Ecto neural progenitor cell (in vitro differentiated cells): ENCODE measurements at regions not wholly inside any gene's neighbourhood (a gene's known extent, or its start where the extent isn't known, plus 50 kb on each side); places are given as distances from the start of the nearest gene placed in this dataset.
"Not testable (repeated sequence)": the region's sequence is repeated elsewhere in the genome, so short reads cannot be mapped to it uniquely, and the experiment has no call there.

ENCODE experiments used
- DNase-seq: peaks from one replicate; pipeline ENCODE4 v3.0.0-alpha.2; 2018; ENCODE audit warnings: low spot score

DNA sequence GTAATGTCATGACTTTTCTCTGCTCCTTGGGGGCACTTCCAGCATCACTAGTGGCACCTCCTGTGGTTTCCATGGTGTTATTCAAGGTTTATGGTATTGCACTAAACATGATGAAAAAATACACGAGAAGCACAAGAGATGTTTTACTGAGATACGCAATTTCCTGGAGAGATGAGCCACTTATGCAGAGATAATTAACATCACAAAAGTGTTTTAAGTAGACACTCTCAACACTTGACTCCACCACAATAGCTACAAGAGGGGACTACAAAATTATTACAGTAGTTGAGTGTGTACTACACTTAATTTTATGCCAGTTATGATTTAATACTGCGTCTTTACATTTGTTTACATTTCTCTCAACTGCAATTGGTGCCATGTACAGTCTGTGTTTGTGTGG lies 906.7 kb downstream of the DNAJB9 start:
- no peak for DNase-seq

DNA sequence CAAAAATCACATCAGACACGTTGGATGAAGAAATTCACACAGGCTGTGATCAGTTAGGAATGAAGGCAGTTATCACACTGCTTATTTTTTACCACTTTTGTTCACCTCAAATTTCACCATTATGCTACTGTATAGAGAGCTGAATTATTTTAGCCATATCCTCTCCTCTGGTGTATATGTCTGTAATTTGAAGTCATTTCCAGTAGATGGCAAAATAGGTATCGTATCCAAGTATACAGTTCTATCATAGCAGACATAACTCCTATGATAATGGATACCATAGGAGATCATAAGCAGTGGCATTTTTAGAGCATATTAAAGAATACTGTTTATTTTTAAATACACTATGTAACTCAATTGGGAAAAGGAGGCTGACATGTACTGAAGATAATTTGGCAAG lies 909.7 kb downstream of the DNAJB9 start:
- no peak for DNase-seq

DNA sequence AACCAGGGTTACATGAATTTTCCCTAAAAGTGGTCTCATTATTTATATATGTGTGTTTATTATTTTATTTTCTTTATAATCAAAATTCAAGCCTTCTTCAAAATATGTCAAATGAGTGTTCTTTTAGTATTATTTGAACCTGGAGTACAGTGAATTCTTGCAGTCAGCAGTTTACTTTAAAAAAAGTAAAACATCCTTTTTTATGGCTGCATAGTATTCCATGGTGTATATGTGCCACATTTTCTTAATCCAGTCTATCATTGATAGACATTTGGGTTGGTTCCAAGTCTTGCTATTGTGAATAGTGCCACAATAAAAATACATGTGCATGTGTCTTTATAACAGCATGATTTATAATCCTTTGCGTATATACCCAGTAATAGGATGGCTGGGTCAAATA lies 920.9 kb downstream of the DNAJB9 start:
- not testable (repeated sequence) for DNase-seq

DNA sequence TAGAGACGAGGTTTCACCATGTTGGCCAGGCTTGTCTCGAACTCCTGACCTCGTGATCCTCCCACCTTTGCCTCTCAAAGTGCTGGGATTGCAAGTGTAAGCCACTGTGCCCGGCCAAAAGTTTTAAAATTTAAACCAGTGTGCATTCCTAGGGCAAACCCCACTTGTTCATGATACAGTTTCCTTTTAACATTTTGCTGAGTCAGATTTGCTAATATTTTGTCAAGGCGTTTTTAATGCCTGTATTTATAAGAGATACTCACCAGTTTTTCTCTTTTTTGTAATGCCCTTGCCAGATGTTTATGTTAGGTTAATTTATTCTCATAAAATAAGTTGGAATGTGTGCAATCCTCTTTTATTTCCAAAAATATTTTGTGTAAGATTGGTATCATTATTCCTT lies 927.4 kb downstream of the DNAJB9 start:
- DNase-seq = no peak

DNA sequence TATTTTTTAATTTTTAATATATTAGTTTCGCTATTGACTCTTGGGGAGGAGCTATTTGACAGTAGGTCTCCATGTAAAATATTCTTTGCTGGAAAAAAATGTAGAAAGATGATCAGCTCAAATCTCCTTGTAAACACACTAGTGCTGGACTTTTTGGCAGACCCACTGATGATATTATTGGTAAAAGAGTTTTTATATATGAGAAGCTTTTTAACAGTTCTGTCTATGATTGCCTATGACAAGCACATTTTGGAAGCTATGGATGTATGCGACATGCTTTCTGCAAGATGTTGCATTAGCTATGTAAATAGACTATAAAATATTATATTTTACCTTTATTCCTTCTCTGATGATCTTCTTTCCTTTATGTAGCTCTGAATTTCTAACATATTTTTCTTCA lies 928.5 kb downstream of the DNAJB9 start:
- DNase-seq = no peak

DNA sequence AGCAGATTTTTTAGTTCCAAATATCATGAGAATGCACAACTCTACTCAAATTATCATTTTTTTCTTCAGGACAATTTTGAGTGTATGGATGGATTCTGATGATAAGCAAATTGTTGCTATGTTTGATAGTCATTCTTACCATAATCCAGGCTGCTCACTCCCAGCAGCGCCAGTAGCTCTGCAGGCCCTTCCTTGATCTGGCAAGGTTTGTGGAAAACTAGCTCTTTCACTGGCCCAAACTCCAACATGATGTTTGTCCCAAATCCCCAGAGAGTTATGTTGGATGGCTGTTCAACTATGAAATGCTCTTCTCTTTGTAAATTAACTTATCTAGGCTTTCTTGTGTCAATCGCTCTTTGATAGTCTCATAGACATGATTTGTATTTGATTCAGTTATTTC lies 933.7 kb downstream of the DNAJB9 start:
- DNase-seq = no peak

DNA sequence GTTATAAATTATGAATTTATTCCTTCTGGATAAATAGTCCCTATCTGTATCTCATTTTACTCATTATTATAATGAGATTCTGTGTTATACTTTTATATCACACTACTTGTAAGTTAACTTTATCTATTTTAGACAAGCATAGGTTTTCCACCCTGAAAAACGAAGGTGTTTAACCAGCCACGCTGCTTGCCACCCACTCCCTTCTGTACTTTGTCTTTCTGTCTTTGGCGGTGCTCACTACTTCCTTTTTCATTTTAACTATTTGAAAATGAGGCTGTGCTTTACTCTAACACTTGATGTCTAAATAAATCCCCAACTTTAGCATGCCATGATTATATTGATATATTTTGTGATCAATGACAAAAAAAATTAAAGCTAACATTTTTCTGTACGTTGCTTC lies 952.9 kb downstream of the DNAJB9 start:
- DNase-seq = no peak

DNA sequence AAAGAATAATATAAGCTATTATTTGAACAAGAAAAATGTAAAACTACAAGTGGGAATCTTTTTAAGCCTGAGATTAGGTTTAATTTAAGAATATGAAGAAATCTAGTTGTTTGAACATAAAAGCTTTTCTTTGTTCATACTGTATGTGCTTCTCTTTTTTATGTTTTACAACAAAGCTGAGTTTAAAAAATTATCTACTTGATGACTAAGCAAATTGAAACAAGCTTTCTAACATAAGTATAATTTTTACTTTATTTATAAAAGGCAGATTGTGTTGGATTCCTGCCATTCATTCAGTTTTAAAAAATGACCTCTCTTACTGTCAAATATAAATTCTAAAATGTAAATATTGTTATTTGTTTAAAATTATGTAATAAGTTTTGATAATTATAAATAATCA lies 958.2 kb downstream of the DNAJB9 start:
- no peak for DNase-seq

DNA sequence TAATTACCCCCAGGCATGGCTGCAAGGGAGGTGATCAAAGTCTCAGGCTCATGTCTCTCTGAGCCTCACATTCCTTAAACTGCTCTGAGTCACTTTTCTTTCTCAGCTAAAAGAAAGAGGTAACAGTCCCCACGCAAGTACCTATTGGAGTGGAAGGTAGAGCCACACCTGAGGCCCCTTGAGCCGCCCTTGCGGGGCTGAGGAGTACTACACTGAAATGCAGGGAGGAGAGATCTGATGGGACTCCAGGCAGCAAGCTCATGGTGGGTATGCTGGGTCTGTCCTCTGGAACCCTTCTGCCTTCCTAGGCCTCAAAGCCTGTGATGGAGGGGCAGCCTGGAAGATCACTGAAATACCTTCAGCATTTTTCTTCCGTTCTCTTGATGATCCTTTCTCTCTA lies 960.0 kb downstream of the DNAJB9 start:
- DNase-seq = no peak

DNA sequence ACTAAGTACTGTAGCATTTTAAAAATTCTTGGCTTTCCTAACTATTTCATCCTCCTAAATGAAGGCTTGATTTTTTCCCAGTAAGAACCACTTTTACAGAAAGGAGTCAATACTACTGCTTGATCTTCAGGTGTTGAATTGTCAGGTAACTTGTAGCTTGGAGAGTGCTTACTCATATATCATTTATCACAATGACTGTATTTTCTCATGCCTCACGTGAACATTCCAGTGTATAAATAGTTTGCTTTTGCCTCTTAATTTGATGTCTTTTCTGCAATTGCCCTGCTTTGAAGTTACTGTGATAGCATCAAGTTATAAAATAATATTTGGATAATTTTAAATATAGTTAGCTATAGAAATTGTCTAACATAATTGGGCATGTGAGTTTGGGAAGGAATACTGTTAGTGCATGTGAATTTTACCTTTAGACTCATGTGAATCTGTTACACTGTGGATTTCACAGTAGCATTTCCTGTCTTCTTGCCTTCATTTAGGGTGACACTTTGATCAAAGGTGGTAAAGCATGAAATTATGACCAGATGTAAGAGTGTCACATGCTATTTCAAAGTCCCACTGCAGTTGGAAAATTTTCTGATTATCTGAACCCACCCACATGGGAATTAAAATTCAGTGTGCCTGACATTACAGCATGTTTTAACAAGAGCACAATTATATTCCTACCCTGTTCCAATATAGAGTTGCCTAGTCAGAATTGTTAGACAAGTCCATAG lies 962.8 kb downstream of the DNAJB9 start:
- no peak for DNase-seq

DNA sequence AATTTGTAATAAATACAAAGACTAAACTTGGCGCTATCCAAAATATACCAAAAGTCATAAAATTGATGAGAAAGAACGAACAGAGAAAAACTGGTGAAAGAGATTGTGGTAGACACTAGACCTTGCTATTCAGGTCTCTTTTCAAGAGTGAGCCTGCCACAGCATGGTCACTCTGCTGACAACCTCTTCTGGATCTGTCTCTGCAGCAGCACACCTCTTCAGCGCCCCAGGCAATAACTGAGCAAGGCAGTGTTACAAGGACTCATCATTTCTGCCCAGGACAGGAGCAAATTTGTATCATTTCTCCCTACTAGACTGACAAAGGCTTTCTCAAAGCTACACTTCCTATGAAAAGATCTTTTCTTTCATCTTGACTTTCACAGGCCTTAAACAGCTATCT lies 976.0 kb downstream of the DNAJB9 start:
- DNase-seq = no peak

DNA sequence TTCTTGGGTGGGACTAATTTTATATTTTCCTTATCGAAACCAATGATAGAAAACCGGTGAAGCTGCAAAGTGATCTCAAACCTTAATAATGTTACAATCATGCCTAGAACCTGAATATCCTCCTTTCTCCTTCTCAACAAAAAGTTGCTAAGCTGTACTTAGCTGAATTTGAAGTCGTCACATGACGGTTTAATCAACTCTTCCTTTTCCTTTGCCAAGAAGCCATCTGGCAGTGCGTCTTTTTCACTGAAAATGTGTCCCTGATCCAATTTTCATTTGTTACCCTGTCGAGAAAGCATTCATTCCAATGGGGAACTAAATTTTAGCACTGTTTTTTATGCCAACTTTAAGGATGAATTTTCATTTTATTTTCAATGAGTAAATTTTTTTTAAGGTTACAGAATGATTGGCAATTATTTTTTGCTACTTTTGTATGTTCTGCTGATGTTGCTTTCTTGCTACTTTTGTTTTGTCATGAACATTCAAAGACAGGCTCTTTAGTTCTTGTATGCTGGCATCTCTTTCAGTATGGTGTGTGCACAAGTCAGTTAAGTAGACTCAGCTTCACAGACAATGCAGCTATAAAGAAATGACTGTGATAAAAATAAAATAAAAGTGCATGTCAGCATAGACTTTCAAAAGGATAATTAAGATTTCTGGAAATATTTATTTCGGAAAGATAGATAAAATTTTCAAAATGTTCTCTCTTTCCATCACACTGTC lies 980.0 kb downstream of the DNAJB9 start:
- DNase-seq = no peak

DNA sequence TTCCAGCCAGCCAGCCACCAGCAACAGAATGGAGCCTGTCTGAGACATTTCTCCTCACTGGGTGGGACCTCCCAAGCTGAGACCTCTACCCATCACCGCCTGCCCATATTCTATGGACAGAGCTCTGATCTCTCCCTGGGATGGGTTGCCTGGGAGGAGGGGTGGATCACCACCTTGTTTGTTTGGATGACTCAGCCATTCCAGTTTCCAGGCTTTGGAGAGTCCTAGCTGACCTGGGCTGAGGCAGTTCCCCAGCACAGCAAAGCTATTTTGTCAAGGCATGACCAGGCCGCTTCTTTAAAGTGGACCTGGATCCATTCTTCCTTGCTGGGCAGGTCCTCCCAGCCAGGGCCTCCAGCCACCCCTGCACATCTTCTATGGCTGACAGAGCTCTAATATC lies 982.3 kb downstream of the DNAJB9 start:
- DNase-seq = no peak

DNA sequence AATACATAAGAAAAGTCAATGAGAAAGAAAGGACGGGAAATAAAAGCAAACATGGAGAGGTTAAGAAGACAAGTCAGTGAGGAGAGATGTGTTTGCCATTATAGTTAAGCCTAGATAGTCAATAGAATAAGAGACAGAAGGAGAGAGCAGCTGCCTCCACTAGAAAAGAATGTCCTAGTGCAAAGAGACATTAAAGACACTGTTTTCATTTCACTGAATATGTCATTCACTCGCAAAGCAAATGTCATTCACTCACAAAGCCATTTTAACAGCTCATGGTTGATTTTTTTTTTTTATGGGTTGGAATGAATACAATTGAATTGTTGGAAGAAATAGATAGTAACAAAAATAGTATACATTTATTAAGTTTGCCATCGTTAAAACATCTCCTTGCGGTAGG lies 1007.6 kb downstream of the DNAJB9 start:
- DNase-seq = no peak

DNA sequence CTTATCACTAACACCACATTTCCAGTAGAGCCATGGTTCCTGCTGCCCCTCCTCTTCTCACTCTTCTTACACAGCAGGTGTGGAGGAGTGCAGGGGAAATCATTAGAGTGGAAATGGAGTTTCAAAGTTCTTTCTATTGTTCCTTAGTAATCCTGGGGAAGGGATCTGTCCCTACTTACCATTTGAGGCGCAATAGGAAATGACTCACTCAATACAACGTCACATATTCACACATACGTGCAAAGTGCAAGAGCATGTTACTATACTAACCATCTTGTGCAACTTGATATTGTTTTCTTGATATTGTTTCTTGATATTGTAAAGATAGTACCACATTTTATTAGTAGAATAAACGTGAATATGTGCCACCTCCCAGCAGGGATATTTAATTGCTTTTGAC lies 1010.2 kb downstream of the DNAJB9 start:
- no peak for DNase-seq

DNA sequence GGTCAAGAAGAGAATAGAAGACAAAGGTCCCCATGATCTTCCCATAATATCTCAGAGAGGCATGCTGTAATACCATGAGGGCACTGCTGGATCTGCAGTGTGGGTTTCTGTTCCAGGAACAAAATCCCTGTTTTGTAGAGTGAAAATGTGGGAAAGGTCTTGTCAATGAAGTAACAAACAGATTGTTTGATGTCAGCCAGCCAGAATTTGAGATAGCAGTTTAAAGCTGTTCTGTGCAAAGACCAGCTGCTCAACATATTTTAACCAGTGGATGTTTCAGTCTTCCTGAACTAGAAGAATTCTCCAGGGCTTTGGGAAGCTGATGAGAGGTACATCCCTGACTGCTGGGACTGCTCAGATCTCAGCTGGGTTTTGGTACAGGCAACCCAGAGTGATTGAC lies 1012.5 kb downstream of the DNAJB9 start:
- no peak for DNase-seq

DNA sequence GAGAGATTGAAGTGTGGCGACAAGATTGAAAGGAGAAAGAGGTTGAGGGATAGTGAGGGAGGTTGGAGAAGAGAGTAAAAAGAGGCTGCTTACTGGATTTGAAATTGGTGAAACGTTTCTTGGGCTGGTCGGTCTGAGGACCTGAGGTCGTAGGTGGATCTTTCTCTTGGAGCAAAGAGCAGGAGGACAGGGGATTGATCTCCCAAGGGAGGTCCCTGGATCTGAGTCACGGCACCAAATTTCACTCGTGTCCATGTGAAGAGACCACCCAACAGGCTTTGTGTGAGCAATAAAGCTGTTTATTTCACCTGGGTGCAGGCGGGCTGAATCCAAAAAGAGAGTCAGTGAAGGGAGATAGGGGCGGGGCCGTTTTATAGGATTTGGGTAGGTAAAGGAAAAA lies 1027.3 kb downstream of the DNAJB9 start:
- not testable (repeated sequence) for DNase-seq

DNA sequence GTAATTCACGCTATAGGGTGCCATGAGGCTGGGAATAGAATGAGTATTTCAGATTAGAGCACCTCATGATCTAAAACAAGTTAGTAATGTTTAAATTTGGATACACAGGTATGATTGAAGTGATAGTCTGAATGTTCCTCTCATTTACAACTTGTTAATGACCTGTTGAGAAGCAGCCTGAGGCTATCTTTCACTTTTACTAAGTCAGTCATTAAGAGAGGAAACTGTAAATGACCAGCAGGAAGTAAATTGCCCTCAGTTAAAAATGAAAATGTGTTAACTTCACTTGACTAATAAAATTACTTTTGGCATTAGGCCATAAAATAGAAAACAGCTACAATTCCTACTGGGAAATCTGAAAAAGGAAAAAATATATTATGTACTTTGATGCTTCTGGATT lies 1042.0 kb downstream of the DNAJB9 start:
- no peak for DNase-seq

DNA sequence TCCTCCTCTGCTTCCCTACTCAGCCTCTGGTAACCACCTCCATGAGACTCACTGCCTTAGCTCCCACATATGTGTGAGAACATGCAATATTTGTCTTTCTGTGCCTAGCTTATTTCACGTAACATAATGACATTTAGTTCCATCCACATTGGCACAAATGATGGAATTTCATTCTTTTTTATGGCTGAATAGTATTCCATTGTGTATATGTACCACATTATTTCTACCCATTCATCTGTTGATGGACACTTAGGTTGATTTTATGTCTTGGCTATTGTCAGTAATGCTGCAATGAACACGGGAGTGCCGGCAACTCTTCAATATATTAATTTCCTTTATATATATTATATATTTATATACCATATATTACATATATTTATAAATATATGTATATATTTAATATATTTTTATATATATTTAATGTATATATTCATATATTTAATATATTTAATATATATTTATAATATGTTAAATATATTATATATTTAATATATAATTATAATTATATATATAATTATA lies 1046.9 kb downstream of the DNAJB9 start:
- DNase-seq = no peak

DNA sequence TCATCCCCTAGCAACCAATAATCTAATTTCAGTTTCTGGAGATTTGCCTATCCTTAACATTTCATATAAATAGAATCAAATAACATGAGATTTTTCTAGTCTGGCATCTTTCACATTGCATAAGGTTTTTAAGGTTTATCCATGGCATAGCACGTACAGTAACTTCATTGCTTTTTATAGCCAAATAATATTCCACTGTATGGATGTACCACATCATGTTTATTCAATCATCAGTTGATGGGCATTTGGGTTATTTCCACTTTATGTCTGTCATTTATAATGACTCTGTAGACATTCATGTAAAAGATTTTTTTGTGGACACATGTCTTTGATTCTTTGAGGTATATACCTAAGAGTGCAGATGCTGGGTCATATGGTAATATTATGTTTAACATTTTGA lies 1052.6 kb downstream of the DNAJB9 start:
- DNase-seq = no peak

DNA sequence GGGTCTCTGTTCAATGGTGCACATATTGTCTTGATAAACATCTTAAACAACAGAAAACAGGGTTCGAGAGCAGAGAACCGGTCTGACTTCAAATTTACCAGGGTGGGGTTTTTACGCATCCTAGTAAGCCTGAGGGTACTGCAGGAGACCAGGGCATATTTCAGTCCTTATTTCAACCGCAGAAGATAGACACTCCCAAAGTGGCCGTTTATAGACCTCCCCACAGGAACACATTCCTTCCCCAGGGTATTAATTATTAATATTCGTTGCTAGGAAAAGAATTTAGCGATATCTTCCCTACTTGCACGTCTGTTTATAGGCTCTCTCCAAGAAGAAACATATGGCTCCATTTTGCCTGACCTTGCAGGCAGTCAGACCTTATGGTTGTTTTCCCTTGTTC lies 1063.2 kb downstream of the DNAJB9 start:
- not testable (repeated sequence) for DNase-seq

DNA sequence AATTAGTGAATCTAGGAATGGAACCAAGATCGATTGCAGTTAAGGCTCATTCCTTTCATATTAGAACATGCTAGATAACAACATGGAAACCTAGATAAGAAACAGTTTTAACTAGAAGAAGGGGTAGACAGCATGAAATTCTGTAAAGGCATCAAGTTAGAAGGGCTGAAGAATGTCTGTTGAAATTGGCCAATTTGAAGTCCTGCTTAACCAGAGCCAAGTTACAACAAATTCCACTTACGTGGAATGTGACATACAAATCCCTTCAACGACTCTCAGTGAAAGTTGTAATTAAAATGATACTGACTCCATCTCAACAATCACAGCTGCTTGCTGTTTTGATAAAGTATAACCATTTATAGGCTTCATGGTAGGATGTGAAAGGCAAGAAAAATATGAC lies 1065.7 kb downstream of the DNAJB9 start:
- no peak for DNase-seq

DNA sequence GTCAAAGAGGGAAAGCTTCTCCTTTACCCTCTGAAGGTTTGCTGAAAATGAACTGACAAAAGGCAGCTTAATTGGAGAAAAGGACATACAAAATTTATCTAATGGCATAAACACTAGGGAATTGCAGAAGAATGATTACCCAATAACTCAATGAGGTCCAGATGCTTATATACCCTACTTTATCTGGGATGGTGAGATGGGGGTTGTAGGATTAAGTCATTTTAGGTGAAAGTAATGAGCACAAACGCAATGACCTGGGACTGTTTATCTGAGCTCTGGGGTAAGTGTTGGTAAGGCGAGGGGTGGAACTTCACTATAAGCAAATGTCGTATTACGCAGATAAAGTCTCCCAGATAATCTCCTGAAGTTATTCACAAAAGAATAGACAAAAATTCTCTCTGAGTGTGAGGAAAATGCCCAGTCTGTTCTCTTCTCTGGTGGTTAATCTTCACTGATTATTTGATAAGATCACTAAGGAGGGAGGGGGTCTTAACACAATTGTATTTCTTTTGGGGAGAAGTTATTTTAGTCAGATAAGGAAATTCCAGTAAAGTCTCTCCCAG lies 1067.8 kb downstream of the DNAJB9 start:
- DNase-seq = no peak
